Stimulated activated CD4-positive, alpha-beta T cell treated with anti-CD3 and anti-CD28 coated beads, Interleukin-1b, Interleukin-23, amount 100 ng/mL, for 1 hour (primary cell): ENCODE measurements at regions not wholly inside any gene's neighbourhood (a gene's known extent, or its start where the extent isn't known, plus 50 kb on each side); places are given as distances from the start of the nearest gene placed in this dataset.
"Not testable (repeated sequence)": the region's sequence is repeated elsewhere in the genome, so short reads cannot be mapped to it uniquely, and the experiment has no call there.

ENCODE experiments used
- DNase-seq, 2 donors: peaks; one replicate each; pipeline ENCODE4 v3.0.0-alpha.2; 2020; ENCODE audit warnings: low read depth in 2 of 2

GRCh38 chr17:26936645-26937044, 357.3 kb upstream of the WSB1 start:
- not testable (repeated sequence) for DNase-seq

GRCh38 chr17:26937750-26938322, 356.1 kb upstream of the WSB1 start:
- DNase-seq = not testable (repeated sequence)

- not testable (repeated sequence) for DNase-seq
These were observed 354.2 kb upstream of the WSB1 start for GRCh38 chr17:26939755-26940154.

GRCh38 chr17:26940587-26940986, 353.3 kb upstream of the WSB1 start:
- not testable (repeated sequence) for DNase-seq

GRCh38 chr17:26962255-26963162, 331.4 kb upstream of the WSB1 start:
- no peak for DNase-seq

- no peak for DNase-seq
These were observed 330.8 kb upstream of the WSB1 start for GRCh38 chr17:26963163-26963503.

- not testable (repeated sequence) for DNase-seq
These were observed 327.9 kb upstream of the WSB1 start for GRCh38 chr17:26965898-26966624.

GRCh38 chr17:26966625-26967179, 327.2 kb upstream of the WSB1 start:
- not testable (repeated sequence) for DNase-seq

- not testable (repeated sequence) for DNase-seq
These were observed 312.0 kb upstream of the WSB1 start for GRCh38 chr17:26981845-26982425.

GRCh38 chr17:26982563-26982962, 311.4 kb upstream of the WSB1 start:
- not testable (repeated sequence) for DNase-seq

- not testable (repeated sequence) for DNase-seq
These were observed 306.1 kb upstream of the WSB1 start for GRCh38 chr17:26987851-26988250.

GRCh38 chr17:26994648-26995047, 299.3 kb upstream of the WSB1 start:
- not testable (repeated sequence) for DNase-seq

GRCh38 chr17:26996146-26996916, 297.6 kb upstream of the WSB1 start:
- DNase-seq = not testable (repeated sequence)

- DNase-seq = not testable (repeated sequence)
These were observed 286.0 kb upstream of the WSB1 start for GRCh38 chr17:27007734-27008531.

- DNase-seq = no peak
These were observed 284.8 kb upstream of the WSB1 start for GRCh38 chr17:27009087-27009486.

GRCh38 chr17:27010138-27010537, 283.8 kb upstream of the WSB1 start:
- not testable (repeated sequence) for DNase-seq

- DNase-seq = not testable (repeated sequence)
These were observed 263.4 kb upstream of the WSB1 start for GRCh38 chr17:27030552-27030951.

GRCh38 chr17:27038676-27039075, 255.2 kb upstream of the WSB1 start:
- DNase-seq = no peak

GRCh38 chr17:27045039-27045438, 248.9 kb upstream of the WSB1 start:
- DNase-seq = not testable (repeated sequence)
